HEK293T (cell line): ENCODE measurements at regions not wholly inside any gene's neighbourhood (a gene's known extent, or its start where the extent isn't known, plus 50 kb on each side); places are given as distances from the start of the nearest gene placed in this dataset.

Experiments used
- BHLHE40 ChIP-seq: fragments of 450-650 bp; IDR thresholded peaks from 2 replicates; pipeline ENCODE4 v1.6.1; 2016; ENCODE audit warnings: mild to moderate bottlenecking, moderate library complexity, borderline replicate concordance
- CTBP1 ChIP-seq: fragments of 450-650 bp; IDR thresholded peaks from 2 replicates; pipeline ENCODE4 v1.6.1; 2016; ENCODE audit warnings: borderline replicate concordance
- FOXA1 ChIP-seq: fragments of 450-650 bp; IDR thresholded peaks from 2 replicates; pipeline ENCODE4 v1.6.1; 2016; ENCODE audit warnings: mild to moderate bottlenecking
- FOXM1 ChIP-seq: fragments of 450-650 bp; IDR thresholded peaks from 2 replicates; pipeline ENCODE4 v1.6.1; 2017; ENCODE audit warnings: mild to moderate bottlenecking, borderline replicate concordance

DNA sequence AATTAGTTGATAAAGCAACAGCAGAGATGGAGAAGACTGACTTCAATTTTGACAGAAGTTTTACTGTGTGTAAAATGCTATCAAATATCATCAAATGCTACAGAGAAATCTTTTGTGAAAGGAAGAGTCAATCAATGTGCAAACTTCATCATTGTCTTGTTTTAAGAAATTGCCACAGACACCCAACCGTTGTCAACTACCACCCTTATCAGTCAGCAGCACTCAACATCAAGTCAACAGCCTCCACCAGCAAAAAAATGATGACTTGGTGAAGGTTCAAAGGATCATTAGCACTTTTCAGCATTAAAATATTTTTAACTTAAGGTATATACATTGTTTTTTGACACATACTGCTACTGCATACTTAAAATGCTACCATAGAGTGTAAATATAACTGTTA lies 888.8 kb downstream of the CDH18 start:
- TF ChIP-seq BHLHE40 (no peak), FOXA1 (no peak), CTBP1 (no peak), FOXM1 (no peak)
